Cardiac septum (tissue), 1 donor: ENCODE measurements at regions not wholly inside any gene's neighbourhood (a gene's known extent, or its start where the extent isn't known, plus 50 kb on each side); places are given as distances from the start of the nearest gene placed in this dataset.

Source experiments
- DNase-seq: peaks from one replicate; pipeline ENCODE4 v3.0.0-alpha.2; 2020; ENCODE audit warnings: low spot score
- intact Hi-C: fragments of 100-400 bp; cut with DNase I; formaldehyde crosslinking; loops from one replicate; pipeline ENCODE4 v1.14.0; 2022
- donor health status: DM: no; HTN: no; CAD: no.

DNA sequence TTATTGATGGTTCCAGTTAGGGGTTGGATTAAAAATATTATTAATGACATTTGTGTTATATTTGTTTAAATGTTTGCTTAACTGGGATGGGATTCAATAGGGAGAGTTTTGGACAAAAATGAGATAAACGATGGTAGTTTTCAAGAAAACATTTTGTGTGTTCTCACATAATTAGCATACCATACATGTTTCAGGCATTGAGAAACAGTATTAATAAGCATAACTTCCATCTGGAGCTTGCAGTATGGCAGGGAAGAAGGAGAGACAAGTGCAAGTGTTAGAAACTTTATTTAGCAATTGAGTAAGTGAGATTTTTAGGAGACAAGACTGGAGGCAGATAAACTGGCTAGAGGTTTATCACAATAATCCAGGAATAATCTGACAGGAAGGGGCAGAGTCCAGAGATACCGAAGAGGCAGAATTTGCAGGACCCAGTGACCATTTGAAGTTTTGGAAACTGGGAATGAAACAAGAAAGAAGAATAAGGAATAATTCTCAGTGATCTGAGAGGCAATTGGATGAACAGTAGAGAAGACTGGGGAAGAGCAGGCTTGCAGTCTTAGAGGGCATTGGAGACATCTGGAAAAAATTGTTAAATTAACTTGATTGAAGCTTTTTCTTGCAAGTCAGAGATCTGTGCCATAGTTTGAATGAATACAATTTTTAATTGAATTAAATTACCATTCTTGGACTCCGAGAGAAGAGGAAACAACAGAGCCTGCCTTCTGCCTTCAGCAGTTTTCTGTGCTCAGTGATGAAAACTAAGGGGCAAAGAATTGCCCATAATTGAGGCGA is 73.0 kb upstream of the PTCHD4 start:
- DNase-seq: no peak
- intact Hi-C loops: no loop called here

DNA sequence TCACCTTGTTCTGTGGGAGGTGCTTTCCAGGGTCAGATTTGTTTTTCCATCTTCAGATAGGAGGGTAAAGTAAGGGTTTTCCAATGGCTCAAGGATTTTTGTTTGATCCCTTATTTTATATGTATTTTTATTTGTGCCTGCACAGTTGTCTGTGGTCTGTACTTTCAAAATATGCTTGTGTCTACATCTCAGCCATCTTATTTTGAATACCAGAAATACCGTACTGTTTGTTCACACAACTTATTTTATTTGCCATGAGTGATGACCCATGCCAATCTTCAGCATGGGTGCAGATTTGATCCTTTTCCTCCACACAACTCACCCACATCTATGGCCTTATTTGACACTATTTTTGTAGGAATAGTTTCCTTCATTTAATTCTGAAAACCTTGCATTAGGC is 72.2 kb upstream of the PTCHD4 start:
- intact Hi-C loops: no loop called here
- DNase-seq: no peak

DNA sequence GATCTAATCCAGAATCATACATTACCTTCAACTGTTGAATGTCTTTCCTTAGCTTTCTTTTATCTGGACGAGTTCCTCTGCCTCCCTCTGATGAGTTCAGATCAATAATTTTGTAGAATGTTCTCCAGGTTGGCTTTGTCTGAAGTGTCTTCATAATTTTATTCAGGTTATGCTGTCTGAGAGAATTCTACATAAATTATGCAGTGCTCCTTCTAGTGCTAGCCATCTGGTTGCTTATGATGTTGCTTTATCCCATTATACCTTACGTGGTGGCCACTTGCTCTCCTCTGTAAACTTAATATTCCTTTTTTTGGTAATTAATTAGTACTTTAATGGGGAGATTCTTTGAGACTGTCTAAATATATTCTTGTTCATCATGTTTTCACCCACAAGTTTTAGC is 67.7 kb upstream of the PTCHD4 start:
- no peak for DNase-seq
- intact Hi-C loops: no loop called here

DNA sequence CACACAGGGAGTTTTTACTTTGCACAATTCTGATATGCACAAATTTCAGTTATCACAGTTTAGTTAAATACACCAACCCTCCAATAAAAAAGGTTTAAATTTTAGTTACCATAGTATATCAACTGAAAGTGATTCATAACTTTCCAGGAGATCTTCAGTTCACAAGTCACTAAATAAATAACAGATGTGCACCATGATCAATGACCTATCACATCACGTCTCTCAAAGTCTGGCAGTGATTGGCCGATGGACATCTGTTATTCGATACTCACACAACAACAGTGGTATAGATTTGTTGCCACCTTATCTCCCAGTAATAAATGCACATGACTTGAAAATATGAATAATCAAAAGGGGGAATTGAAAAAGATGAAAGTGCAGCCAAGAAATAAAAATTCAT is 66.8 kb upstream of the PTCHD4 start:
- intact Hi-C loops: no loop called here
- DNase-seq: no peak

DNA sequence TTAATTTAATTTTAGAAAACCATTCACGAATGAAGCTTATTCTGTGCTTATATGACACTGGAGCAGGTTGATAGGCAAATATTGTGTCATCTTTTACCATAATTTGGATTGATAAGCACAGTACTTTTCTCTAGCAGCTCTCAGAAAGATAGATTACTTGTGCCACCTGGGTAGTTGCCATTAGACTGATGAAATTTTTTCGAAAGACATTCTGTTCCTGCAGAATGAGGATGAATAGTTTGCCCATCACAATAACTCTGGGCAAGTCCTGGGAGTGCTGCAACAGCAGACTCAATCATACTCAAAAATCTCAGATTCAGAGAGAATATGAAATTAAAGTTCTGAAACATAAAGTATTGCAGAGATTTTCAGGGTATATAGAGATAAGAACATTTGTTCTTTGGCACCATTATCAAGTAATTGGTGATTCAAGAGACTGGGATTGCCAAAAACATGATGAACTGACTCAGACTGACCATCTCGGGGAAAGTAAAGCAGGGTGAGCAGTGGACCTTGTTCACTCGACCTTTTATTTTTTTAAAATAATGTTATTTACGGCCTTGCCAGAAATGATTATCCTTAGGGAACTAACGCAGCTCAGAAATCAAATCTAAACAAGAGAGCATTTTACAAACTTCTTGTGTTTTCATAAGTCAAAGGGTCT is 65.8 kb upstream of the PTCHD4 start:
- intact Hi-C loops: no loop called here
- no peak for DNase-seq

DNA sequence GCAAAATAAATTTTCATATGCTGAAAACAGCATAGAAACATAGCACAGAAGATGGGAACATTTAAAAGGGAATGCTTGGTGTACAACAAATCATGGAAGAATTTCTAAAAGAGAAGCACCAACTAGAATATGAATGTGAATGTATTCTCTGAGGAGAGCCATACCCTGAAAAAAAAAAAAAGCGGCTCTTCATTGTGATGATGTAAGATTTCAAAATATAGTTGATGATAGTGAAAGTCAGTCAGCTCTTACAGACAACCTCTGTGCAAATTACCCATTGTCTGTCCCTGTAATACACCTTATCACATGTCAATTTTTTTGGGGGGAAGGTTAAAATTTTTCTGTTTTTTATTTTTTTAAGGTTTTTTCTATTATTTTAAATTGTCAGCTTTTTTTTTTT is 58.6 kb upstream of the PTCHD4 start:
- intact Hi-C loops: no loop called here
- no peak for DNase-seq
